ENCODE measurements at regions not wholly inside any gene's neighbourhood (a gene's known extent, or its start where the extent isn't known, plus 50 kb on each side); places are given as distances from the start of the nearest gene placed in this dataset.

DNA sequence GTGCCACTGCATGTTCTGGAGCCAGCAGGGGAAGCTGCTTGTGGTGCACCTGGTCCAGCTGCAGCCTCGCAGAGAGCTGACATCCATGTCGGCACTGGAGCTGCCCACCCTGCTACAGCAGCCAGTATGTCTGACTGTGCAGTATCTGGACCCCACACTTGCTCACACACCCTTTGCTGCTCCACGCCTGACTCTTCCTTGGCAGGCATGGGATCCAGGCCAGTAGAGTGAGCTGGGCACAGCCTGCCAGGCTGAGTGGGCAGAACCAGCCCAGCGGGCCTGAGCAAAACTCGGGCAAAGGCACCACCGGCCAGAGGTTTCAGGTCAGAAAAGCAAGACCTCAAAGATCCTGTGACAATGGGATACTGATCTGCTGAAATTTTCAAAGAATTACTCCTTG is 690.1 kb downstream of the STPG2 start:
- no peaks in the 10 kb centered on the region for H3K27me3 ChIP-seq (replicated peaks; ENCODE audit: control insufficient read depth, insufficient read depth, low read length)
- no peak for DNase-seq (ENCODE audit: extremely low read depth, insufficient read length)
- no peaks in the 10 kb centered on the region for H3K36me3 ChIP-seq (ENCODE audit: control insufficient read depth, insufficient read depth, low read length)
- TF ChIP-seq, protein P1, sequence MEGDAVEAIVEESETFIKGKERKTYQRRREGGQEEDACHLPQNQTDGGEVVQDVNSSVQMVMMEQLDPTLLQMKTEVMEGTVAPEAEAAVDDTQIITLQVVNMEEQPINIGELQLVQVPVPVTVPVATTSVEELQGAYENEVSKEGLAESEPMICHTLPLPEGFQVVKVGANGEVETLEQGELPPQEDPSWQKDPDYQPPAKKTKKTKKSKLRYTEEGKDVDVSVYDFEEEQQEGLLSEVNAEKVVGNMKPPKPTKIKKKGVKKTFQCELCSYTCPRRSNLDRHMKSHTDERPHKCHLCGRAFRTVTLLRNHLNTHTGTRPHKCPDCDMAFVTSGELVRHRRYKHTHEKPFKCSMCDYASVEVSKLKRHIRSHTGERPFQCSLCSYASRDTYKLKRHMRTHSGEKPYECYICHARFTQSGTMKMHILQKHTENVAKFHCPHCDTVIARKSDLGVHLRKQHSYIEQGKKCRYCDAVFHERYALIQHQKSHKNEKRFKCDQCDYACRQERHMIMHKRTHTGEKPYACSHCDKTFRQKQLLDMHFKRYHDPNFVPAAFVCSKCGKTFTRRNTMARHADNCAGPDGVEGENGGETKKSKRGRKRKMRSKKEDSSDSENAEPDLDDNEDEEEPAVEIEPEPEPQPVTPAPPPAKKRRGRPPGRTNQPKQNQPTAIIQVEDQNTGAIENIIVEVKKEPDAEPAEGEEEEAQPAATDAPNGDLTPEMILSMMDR (IDR thresholded peaks at IDR 0.05; ENCODE audit: insufficient read depth, low read length, poor library complexity, severe bottlenecking): no peak
- H3K4me3 ChIP-seq (replicated peaks; ENCODE audit: low read depth, low read length): no peak overlapping the region

DNA sequence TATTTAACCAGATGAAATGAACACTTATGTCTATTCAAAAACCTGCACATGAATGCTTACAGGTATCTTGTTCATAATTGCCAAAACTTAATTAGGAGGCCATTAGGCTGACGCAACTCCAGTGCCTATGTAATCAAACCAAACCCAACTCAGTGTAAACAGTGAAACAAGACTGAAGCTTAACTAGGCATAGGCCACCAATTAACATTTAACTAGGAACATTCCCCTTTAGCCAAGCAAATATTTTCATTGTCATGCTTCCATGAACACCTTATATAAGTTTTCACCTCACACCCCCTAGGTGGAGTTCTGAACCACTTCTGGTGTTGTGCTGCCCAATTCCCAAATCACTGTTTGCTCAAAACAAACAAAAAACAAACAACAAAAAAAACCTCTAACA is 686.0 kb downstream of the STPG2 start:
- no peaks in the 10 kb centered on the region for H3K27me3 ChIP-seq (replicated peaks; ENCODE audit: control insufficient read depth, insufficient read depth, low read length)
- no peak overlapping the region for H3K4me3 ChIP-seq (replicated peaks; ENCODE audit: low read depth, low read length)
- H3K36me3 ChIP-seq (ENCODE audit: control insufficient read depth, insufficient read depth, low read length): no peaks in the 10 kb centered on the region
- TF ChIP-seq, protein P1 (IDR thresholded peaks at IDR 0.05; ENCODE audit: insufficient read depth, low read length, poor library complexity, severe bottlenecking): no peak
- no peak for DNase-seq (ENCODE audit: extremely low read depth, insufficient read length)

DNA sequence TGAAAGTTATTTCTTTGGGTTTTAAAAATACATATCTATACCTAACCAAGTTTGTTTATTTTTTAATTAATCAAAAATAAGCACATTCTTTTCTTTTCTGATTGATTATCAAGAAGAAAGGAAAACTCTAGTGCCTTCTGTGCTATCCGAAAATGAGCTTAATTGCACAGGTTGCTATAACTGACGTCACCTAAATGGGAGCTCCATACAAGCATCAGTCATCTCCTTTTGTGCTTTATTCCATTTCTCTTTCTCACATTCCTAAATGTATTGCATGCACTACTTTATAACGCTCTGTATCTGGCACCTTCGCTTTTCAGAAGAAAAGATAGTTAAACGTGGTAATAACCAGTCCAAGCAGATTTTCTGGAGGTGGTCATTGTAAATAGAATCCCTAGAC is 675.0 kb downstream of the STPG2 start:
- Histone ChIP-seq H3K36me3 (ENCODE audit: control insufficient read depth, insufficient read depth, low read length) (no peaks in the 10 kb centered on the region), H3K27me3 (replicated peaks; ENCODE audit: control insufficient read depth, insufficient read depth, low read length) (no peaks in the 10 kb centered on the region), H3K4me3 (replicated peaks; ENCODE audit: low read depth, low read length) (no peak overlapping the region)
- TF ChIP-seq, protein P1 (IDR thresholded peaks at IDR 0.05; ENCODE audit: insufficient read depth, low read length, poor library complexity, severe bottlenecking): no peak
- DNase-seq (ENCODE audit: extremely low read depth, insufficient read length): no peak

DNA sequence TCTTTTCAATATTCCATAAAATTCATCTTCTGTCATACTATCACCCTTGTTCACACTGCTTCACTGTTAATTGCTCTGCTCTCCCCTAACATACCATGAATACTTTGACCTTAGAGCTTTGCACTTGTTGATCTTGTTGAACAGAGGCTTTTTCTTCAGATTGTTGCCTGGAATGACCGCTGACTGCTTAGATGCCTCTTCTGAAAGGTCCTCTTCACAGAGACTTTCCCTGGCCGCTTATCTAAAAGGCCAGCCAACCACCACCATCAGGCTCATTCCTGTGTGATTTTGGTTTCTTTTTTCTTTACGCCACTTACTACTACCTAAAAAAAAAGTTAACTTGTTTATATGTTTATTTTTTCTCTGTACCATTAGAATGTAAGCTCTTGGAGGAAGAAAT is 667.7 kb downstream of the STPG2 start:
- DNase-seq (ENCODE audit: extremely low read depth, insufficient read length): no peak
- H3K36me3 ChIP-seq (ENCODE audit: control insufficient read depth, insufficient read depth, low read length): no peaks in the 10 kb centered on the region
- H3K4me3 ChIP-seq (replicated peaks; ENCODE audit: low read depth, low read length): no peak overlapping the region
- no peaks in the 10 kb centered on the region for H3K27me3 ChIP-seq (replicated peaks; ENCODE audit: control insufficient read depth, insufficient read depth, low read length)
- TF ChIP-seq, protein P1 (IDR thresholded peaks at IDR 0.05; ENCODE audit: insufficient read depth, low read length, poor library complexity, severe bottlenecking): no peak

DNA sequence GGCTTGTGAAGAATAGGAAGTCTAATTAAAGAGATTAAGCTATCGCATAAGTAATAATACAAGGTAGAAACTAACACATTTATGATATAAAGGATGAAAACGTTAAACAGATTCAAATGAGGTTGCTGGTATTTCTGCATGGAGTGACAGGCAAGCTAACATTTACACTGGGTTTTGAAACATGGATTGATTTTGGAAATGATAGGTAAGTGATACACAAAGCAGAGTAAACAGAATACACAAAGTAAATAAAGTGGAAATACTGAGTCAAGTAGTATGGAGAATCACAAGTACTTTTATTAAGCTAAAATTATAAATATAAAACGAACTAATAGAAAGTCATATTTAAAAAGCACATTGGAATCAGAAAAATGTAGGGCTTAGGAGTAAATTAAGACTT is 665.3 kb downstream of the STPG2 start:
- H3K27me3 ChIP-seq (replicated peaks; ENCODE audit: control insufficient read depth, insufficient read depth, low read length): no peaks in the 10 kb centered on the region
- TF ChIP-seq, protein P1 (IDR thresholded peaks at IDR 0.05; ENCODE audit: insufficient read depth, low read length, poor library complexity, severe bottlenecking): no peak
- H3K36me3 ChIP-seq (ENCODE audit: control insufficient read depth, insufficient read depth, low read length): no peaks in the 10 kb centered on the region
- DNase-seq (ENCODE audit: extremely low read depth, insufficient read length): no peak
- H3K4me3 ChIP-seq (replicated peaks; ENCODE audit: low read depth, low read length): no peak overlapping the region

DNA sequence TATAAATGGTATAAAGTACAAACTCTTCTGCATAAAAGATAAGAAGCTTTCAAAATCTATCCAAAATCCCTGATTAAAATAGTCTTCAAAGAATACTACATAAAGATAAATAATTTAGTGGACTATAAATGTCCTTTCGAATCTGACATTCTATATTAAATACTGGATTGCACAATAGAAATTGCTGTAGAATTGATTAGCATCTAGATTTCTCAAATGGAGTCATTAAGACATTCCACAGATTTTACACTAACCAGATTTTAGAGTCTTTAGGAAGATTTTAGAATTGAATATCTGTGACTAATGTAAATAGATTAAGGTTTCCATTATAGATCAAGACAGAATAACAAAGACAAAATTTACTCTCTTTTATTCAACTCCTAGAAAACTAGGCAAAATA is 663.9 kb downstream of the STPG2 start:
- H3K36me3 ChIP-seq (ENCODE audit: control insufficient read depth, insufficient read depth, low read length): no peaks in the 10 kb centered on the region
- no peaks in the 10 kb centered on the region for H3K27me3 ChIP-seq (replicated peaks; ENCODE audit: control insufficient read depth, insufficient read depth, low read length)
- H3K4me3 ChIP-seq (replicated peaks; ENCODE audit: low read depth, low read length): no peak overlapping the region
- DNase-seq (ENCODE audit: extremely low read depth, insufficient read length): no peak
- TF ChIP-seq, protein P1 (IDR thresholded peaks at IDR 0.05; ENCODE audit: insufficient read depth, low read length, poor library complexity, severe bottlenecking): no peak

Data from GM06990 (cell line).